HG03064 (cell line): ENCODE measurements at regions not wholly inside any gene's neighbourhood (a gene's known extent, or its start where the extent isn't known, plus 50 kb on each side); places are given as distances from the start of the nearest gene placed in this dataset.
"Not testable (repeated sequence)": the region's sequence is repeated elsewhere in the genome, so short reads cannot be mapped to it uniquely, and the experiment has no call there.

ENCODE experiments used
- ATAC-seq: cut with Tn5 transposase; IDR thresholded peaks from one replicate; pipeline ENCODE4 v1.9.1; 2021; ENCODE audit warnings: low read depth; ENCODE audit not compliant: unreplicated experiment

DNA sequence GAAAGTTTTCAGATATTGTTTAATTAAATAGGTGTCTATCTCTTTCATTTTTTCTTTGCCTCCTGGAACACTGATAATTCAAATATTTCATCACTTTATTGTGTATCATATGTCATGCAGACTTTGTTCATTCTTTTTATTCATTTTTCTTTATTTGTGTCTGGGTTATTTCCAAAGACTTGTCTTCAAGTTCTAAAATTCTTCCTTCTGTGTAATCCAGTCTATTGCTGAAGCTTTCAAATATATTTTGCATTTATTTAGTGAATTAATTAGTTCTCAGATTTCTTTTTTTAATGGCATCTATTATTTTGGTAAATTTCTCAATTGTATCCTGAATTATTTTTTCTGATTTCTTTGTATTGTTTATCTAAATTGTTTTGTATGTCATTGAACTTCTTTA lies 70.1 kb downstream of the ZNF330 start:
- ATAC-seq = no peak

- no peak for ATAC-seq
Measured at GRCh38 chr4:141294306-141294705, 73.6 kb downstream of the ZNF330 start.

GRCh38 chr4:141301216-141301615 lies 80.5 kb downstream of the ZNF330 start:
- no peak for ATAC-seq

GRCh38 chr4:141302924-141303323 lies 82.2 kb downstream of the ZNF330 start:
- ATAC-seq = no peak

GRCh38 chr4:141304346-141304745 lies 83.7 kb downstream of the ZNF330 start:
- no peak for ATAC-seq

- no peak for ATAC-seq
Measured at GRCh38 chr4:141306331-141306730, 85.6 kb downstream of the ZNF330 start.

- ATAC-seq = peak; percentile 100
Measured at GRCh38 chr4:141307241-141307689, 86.6 kb downstream of the ZNF330 start.

- ATAC-seq = no peak
Measured at GRCh38 chr4:141309874-141310273, 89.2 kb downstream of the ZNF330 start.

DNA sequence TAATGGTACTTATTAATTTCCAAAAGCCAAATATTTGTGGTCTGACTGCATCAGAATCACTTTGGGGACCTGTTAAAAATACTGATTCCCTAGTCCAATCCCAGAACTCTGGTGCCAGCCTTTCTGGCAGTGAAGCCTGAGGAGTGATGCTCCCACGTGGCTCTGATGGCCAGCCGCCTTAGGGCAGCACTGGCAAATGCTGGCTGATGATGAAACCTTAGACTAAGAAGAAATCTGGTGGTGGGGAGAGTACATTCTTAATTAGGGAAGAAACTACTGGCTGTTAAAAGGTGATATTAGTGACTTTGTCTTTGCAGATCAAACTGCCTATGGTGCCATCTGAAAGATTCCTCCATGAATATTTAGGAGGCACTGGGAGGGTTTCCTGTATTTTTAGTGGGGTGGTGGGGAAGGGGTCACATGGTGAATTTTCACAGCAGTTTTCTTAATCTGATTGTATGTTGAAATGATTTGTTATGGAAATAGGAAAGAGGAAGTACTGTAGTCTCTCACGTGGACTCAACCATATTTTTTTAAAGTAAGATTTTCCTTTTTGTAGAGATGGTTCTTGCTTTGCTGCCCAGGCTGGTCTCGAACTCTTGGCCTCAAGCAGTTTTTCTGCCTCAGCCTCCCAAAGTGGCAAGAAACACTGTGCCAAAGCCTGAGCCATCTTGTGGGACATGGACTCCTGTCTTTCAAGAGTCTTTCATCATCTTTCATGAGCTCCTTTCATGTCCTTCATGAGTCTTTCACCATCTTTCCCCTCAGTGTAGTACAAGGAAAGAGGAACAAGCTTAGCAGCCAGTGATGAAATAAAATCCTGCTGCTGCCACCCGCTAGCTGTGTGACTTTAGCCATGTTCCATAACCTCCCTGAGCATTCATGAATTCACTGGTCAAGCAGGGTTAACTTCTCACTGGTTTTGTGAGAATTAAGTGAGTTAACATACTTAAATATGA lies 90.8 kb downstream of the ZNF330 start:
- no peak for ATAC-seq

GRCh38 chr4:141314627-141315026 lies 93.9 kb downstream of the ZNF330 start:
- ATAC-seq = no peak

DNA sequence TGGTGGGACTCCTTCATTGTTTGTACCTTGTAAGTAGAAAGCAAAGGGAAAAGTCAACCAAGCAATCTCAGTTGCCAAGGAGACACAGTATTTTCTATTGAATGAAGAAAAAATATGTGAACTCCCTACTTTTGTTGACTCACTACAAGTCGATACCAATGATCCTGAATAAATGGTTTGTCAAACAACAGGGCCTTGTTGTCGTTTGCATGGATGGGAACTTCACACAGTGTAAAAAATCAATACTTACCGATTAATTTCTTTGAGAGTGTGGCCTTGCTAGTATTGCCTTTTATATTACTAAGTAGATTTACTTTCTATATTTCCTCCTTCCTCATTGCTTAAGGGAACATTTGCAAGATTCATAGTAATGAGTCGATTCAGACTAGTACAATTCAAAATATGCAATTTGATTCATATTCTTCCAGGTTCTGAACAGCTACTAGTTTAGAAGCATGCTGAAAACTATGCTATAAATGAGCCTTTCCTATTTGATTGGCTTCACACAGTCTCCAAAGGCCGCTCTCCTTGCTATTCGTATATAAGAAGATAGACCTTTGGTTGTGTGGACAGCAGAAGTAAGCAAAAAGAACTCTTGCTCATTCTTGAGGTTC lies 108.0 kb downstream of the ZNF330 start:
- ATAC-seq = no peak

GRCh38 chr4:141329174-141329569 lies 108.5 kb downstream of the ZNF330 start:
- no peak for ATAC-seq

DNA sequence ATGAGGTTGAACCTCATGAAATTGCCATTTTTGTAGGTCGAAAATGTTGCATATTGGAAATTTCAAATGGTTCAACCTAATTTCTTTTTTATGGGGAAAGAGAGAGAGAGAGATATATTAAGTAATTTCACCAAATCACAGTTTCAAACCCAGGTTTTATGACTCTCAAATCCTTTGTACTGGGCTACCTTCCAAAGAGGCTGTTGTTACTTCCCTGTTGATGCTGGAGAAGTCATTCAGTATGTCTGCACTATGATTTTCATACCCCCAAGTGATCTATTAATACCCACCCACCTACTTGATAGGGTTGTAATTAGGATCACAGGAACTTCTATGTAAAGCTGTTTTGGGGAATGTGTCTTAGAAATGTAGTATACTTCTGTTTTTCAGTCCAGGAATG lies 109.9 kb downstream of the ZNF330 start:
- ATAC-seq = no peak

DNA sequence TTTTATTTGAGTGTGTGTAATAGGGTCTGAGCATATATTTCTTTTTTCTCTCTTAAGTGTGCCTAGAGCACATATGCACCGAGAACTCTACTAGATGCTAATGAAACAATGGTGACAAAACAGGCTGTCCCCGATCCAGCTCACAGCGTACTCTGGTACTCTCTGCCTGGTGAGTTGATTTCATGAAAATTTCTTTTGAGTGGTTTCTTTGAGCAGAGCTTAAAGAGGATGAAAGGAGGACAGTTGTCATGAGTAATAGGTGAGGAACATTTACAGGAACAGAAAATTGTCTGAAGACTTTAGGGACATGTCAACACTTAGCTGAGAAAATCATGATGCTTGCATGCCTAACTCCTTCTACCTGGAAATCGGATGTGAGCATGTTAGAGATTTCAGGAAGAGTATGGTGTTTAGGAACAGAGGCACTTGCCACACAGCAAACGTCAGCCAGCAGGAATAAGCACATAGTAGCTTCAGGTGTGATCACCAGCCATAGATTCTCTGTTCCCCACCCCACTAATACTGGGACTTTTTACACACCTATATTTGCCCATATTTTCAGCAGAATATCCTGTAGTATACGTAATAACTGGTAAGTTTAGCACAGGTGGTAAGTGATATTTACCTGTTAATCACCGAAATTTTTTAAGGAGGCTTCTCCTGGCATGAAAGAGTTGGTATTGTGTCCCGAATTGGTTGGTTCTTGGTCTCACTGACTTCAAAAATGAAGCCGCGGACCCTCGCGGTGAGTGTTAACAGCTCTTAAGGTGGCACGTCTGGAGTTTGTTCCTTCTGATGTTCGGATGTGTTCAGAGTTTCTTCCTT lies 111.1 kb downstream of the ZNF330 start:
- ATAC-seq = no peak

DNA sequence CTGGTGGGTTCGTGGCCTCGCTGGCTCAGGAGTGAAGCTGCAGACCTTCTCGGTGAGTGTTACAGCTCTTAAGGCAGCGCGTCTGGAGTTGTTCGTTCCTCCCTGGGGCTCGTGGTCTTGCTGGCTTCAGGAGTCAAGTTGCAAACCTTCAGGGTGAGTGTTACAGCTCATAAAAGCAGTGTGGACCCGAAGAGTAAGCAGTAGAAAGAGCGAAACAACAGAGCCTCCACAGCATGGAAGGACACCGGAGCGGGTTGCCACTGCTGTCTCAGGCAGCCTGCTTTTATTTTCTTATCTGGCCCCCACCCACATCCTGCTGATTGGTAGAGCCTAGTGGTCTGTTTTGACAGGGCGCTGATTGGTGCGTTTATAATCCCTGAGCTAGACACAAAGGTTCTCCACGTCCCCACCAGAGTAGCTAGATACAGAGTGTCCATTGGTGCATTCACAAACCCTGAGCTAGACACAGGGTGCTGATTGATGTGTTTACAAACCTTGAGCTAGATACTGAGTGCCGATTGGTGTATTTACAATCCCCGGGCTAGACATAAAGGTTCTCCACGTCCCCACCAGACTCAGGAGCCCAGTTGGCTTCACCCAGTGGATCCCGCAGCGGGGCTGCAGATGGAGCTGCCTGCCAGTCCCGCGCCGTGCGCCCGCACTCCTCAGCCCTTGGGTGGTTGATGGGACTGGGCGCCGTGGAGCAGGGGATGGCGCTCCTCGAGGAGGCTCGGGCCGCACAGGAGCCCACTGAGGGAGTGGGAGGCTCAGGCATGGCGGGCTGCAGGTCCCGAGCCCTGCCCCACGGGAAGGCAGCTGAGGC lies 111.9 kb downstream of the ZNF330 start:
- not testable (repeated sequence) for ATAC-seq

GRCh38 chr4:141333456-141334230 lies 112.9 kb downstream of the ZNF330 start:
- ATAC-seq = not testable (repeated sequence)

- ATAC-seq = no peak
Measured at GRCh38 chr4:141335166-141335565, 114.5 kb downstream of the ZNF330 start.

DNA sequence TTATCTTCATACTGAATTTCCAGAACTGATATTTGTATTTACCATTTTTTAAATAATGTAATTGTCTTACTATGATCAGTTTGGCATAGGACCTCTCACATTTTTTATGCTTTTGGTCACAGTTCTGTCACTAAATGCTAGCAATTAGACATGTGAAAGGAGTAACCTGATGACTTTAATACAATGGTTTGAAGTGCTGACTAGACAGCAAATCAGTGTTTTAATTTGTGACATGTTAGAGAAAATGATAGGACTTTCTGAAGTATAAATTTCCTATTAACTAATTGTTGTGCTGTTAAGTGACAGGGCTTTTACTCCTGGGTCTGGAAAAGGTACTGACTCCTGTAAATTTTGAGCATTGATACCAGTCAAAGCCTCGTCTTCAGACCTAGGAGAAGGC lies 117.5 kb downstream of the ZNF330 start:
- ATAC-seq = no peak

- ATAC-seq = no peak
Measured at GRCh38 chr4:141339391-141339790, 118.7 kb downstream of the ZNF330 start.
